Thoracic aorta (tissue), 2 donors: ENCODE measurements at regions not wholly inside any gene's neighbourhood (a gene's known extent, or its start where the extent isn't known, plus 50 kb on each side); places are given as distances from the start of the nearest gene placed in this dataset.
A peak's percentile ranks its signal among the peaks of the same experiment; 100 is the strongest.

ENCODE experiments used
- ATAC-seq: fragments of 150-250 bp; one replicate; pipeline ENCODE4 v1.8.0; 2017; ENCODE audit warnings: low read depth; ENCODE audit not compliant: insufficient number of reproducible peaks, low FRiP score
- DNase-seq: peaks from one replicate; pipeline ENCODE4 v3.0.0-alpha.2; 2020; ENCODE audit warnings: low spot score
- H3K27ac ChIP-seq, 2 donors: fragments of 200-600 bp; sonication (generic); 1 replicate in 1 of 2; 2 replicates in 1 of 2; pipeline ENCODE4 v1.5.1; 2016; ENCODE audit warnings: mild to moderate bottlenecking in 2 of 2, moderate library complexity in 2 of 2
- H3K27me3 ChIP-seq: fragments of 200-600 bp; sonication (generic); replicated peaks from 2 replicates; pipeline ENCODE4 v1.6.0; 2016; ENCODE audit warnings: mild to moderate bottlenecking; ENCODE audit not compliant: insufficient read depth
- H3K36me3 ChIP-seq: fragments of 200-600 bp; sonication (generic); one replicate; pipeline ENCODE4 v1.5.1; 2016
- H3K4me1 ChIP-seq, 2 donors: fragments of 200-600 bp; sonication (generic); 1 replicate in 1 of 2; 2 replicates in 1 of 2; pipeline versions ENCODE4 v1.5.1 to v1.6.0; 2016; ENCODE audit warnings: low read depth in 2 of 2, mild to moderate bottlenecking in 1 of 2; ENCODE audit not compliant: control insufficient read depth in 1 of 2
- H3K4me3 ChIP-seq: fragments of 200-600 bp; sonication (generic); 2 replicates; pipeline ENCODE4 v1.5.1; 2016; ENCODE audit warnings: mild to moderate bottlenecking
- H3K9me3 ChIP-seq: fragments of 200-600 bp; sonication (generic); 2 replicates; pipeline ENCODE4 v1.5.1; 2016
- TF ChIP-seq, protein P1 (sequence below): fragments of 200-600 bp; sonication (generic); IDR thresholded peaks from one replicate; pipeline ENCODE4 v1.5.1; 2019; ENCODE audit warnings: antibody characterized with exemption

DNA sequence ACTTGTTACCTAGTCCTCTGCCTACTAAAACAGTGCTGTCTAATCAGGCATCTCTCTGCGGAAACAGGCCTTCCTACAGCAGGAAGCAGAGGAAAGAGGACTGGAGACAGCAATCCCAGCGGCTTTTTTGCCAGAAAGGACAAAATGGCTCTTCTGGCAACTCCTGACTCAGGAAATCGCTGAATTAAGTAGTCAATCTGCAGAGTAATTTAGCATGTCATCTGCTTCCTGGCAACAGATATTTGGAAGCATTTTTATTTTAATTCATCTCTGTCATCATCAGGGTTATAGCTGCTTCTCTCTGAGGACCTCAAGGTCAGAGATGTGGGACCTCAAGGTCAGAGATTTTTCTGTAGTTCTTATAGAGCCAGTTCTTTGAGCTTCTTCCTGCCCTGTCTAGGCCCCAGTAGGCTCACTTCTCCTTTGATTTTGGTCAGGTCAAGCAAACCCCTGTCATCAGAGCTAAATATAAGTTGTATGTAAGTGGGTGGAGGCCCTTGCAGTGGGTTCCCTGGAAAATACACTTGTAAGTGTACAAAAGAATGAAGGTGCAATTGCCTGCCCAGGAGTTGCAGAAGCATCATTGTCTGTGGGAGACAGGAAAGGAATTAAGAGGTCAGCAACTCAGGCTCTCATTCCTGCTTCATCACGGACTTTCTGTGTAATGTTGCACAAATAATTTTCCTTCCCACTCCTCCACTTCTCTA lies 229.4 kb downstream of the ALDH8A1 start:
- no peak overlapping the region for H3K4me3 ChIP-seq
- H3K36me3 ChIP-seq = no peaks in the 10 kb centered on the region
- no peak for DNase-seq
- TF ChIP-seq, protein P1, sequence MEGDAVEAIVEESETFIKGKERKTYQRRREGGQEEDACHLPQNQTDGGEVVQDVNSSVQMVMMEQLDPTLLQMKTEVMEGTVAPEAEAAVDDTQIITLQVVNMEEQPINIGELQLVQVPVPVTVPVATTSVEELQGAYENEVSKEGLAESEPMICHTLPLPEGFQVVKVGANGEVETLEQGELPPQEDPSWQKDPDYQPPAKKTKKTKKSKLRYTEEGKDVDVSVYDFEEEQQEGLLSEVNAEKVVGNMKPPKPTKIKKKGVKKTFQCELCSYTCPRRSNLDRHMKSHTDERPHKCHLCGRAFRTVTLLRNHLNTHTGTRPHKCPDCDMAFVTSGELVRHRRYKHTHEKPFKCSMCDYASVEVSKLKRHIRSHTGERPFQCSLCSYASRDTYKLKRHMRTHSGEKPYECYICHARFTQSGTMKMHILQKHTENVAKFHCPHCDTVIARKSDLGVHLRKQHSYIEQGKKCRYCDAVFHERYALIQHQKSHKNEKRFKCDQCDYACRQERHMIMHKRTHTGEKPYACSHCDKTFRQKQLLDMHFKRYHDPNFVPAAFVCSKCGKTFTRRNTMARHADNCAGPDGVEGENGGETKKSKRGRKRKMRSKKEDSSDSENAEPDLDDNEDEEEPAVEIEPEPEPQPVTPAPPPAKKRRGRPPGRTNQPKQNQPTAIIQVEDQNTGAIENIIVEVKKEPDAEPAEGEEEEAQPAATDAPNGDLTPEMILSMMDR = no peak
- peaks cover 18 to 25% of the 10 kb centered on the region in 2 donors for H3K4me1 ChIP-seq
- peak; percentile 58 for ATAC-seq
- no peaks in the 10 kb centered on the region for H3K9me3 ChIP-seq
- H3K27me3 ChIP-seq = no peaks in the 10 kb centered on the region
- peak overlapping the region; percentile 61 for H3K27ac ChIP-seq

DNA sequence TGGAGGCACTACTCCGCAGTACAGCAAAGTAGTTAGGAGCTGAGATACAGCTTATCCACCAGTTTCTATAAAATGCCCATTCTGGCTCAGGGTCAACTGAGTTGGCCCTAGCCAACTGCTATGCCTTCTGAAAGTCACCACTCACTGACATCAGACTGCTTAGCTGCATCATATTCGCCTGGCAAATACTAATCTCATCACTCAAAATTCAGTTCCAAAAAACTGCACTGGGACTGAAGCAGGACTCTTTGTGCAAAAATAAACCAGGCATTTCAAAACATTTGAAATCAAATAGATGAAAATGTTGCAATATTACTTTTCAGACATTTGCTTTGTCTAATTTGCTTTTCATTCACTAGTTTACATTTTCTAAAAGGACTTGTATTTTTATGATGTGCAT lies 230.0 kb downstream of the ALDH8A1 start:
- H3K4me1 ChIP-seq = peaks cover 18 to 25% of the 10 kb centered on the region in 2 donors
- no peak for ATAC-seq
- H3K36me3 ChIP-seq = no peaks in the 10 kb centered on the region
- no peak overlapping the region for H3K4me3 ChIP-seq
- peak overlapping the region; percentile 61 for H3K27ac ChIP-seq
- no peaks in the 10 kb centered on the region for H3K27me3 ChIP-seq
- no peaks in the 10 kb centered on the region for H3K9me3 ChIP-seq
- TF ChIP-seq, protein P1 = no peak
- no peak for DNase-seq

DNA sequence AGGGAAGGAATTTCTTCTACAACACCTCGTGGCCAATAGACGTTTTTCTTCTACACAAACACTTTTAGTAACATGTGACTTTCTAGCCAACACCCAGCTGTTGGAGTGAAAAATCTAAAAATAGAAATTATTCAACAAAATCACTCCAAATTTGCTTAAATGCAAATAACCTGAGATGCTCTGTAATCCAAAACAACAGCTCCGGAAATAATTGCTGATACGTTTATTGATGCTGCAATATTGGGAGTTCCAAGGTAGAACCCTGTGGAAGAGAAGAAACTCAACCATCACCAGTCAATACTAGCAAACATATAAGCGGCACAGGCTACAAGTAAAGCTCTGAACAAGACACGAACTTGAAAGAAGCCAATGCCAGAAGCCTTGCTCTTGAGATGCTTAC lies 230.6 kb downstream of the ALDH8A1 start:
- Histone ChIP-seq H3K36me3 (no peaks in the 10 kb centered on the region), H3K9me3 (no peaks in the 10 kb centered on the region), H3K4me3 (no peak overlapping the region), H3K27ac (peak overlapping the region; percentile 31 to 61), H3K27me3 (no peaks in the 10 kb centered on the region), H3K4me1 (peaks cover 18 to 25% of the 10 kb centered on the region in 2 donors)
- DNase-seq (no peak), ATAC-seq (no peak)
- TF ChIP-seq, protein P1 = no peak

DNA sequence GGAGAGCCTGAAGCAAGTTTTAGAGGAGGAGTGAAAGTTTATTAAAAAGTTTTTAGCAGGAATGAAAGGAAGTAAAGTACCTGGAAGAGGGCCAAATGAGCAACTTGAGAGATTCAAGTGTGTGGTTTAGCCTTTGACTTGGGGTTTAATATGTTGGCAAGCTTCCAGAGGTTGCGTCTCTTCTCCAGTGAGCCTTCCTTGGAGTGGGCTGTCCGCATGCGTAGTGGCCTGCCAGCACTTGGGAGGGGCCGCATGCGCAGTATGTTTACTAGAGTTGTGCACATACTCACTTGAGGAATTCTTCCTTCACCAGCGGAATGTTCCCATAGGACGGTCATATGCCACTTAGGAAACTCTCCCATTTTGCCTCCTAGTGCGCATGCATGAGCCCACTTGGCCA lies 235.2 kb downstream of the ALDH8A1 start:
- Histone ChIP-seq H3K4me1 (peaks cover 7 to 9% of the 10 kb centered on the region in 2 donors), H3K27me3 (no peaks in the 10 kb centered on the region), H3K9me3 (no peaks in the 10 kb centered on the region), H3K4me3 (no peak overlapping the region), H3K36me3 (no peaks in the 10 kb centered on the region), H3K27ac (no peak overlapping the region)
- DNase-seq = no peak
- TF ChIP-seq, protein P1 = no peak
- ATAC-seq = no peak

DNA sequence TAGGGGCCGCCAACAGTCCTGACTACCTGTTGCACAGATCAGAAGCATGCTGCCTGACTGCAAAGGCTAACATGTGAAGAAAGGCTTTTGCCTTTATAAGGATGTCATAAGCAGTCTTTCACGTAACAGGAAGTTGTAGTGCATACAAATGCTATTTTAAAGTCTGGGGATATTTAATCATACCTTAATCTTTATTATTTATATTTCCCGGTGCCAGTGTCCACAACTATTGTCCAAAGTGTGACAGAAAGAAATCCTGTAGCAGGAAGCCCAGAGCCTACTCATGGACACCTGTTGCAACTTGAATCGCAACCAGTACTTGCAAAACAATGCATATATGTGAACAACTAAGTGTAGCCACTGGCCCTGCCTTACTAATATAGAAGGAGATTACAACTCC lies 235.8 kb downstream of the ALDH8A1 start:
- ATAC-seq (no peak), DNase-seq (no peak)
- no peaks in the 10 kb centered on the region for H3K36me3 ChIP-seq
- H3K27me3 ChIP-seq = no peaks in the 10 kb centered on the region
- H3K27ac ChIP-seq = no peak overlapping the region
- TF ChIP-seq, protein P1 = no peak
- no peak overlapping the region for H3K4me3 ChIP-seq
- H3K9me3 ChIP-seq = no peaks in the 10 kb centered on the region
- peaks cover 3 to 4% of the 10 kb centered on the region in 2 donors for H3K4me1 ChIP-seq
